Hematopoietic multipotent progenitor cell (in vitro differentiated cells): ENCODE measurements at regions not wholly inside any gene's neighbourhood (a gene's known extent, or its start where the extent isn't known, plus 50 kb on each side); places are given as distances from the start of the nearest gene placed in this dataset.

Source experiments
- DNase-seq, 3 donors: peaks; one replicate each; pipeline ENCODE4 v3.0.0-alpha.2; 2011 to 2015; ENCODE audit warnings: low read depth in 2 of 3, low spot score in 2 of 3

GRCh38 chr4:30429813-30430761 lies 290.1 kb upstream of the PCDH7 start:
- DNase-seq = no peak

GRCh38 chr4:30434656-30435055 lies 285.5 kb upstream of the PCDH7 start:
- no peak for DNase-seq

- DNase-seq = no peak
Measured at GRCh38 chr4:30436394-30436793, 283.8 kb upstream of the PCDH7 start.

GRCh38 chr4:30437316-30437715 lies 282.9 kb upstream of the PCDH7 start:
- DNase-seq = no peak

GRCh38 chr4:30443289-30443688 lies 276.9 kb upstream of the PCDH7 start:
- no peak for DNase-seq

GRCh38 chr4:30450474-30450873 lies 269.7 kb upstream of the PCDH7 start:
- no peak for DNase-seq

GRCh38 chr4:30454504-30454903 lies 265.7 kb upstream of the PCDH7 start:
- DNase-seq = no peak

- DNase-seq = no peak
Measured at GRCh38 chr4:30456716-30457115, 263.5 kb upstream of the PCDH7 start.

GRCh38 chr4:30460818-30461217 lies 259.4 kb upstream of the PCDH7 start:
- no peak for DNase-seq

- no peak for DNase-seq
Measured at GRCh38 chr4:30461218-30461617, 259.0 kb upstream of the PCDH7 start.

GRCh38 chr4:30462445-30463090 lies 257.6 kb upstream of the PCDH7 start:
- no peak for DNase-seq

GRCh38 chr4:30471861-30472260 lies 248.3 kb upstream of the PCDH7 start:
- DNase-seq = no peak

- no peak for DNase-seq
Measured at GRCh38 chr4:30473225-30473624, 246.9 kb upstream of the PCDH7 start.

- DNase-seq = no peak
Measured at GRCh38 chr4:30495251-30495650, 224.9 kb upstream of the PCDH7 start.

- no peak for DNase-seq
Measured at GRCh38 chr4:30495651-30496310, 224.4 kb upstream of the PCDH7 start.

- DNase-seq = no peak
Measured at GRCh38 chr4:30511751-30512150, 208.4 kb upstream of the PCDH7 start.

- no peak for DNase-seq
Measured at GRCh38 chr4:30518211-30518610, 202.0 kb upstream of the PCDH7 start.

GRCh38 chr4:30525662-30526315 lies 194.4 kb upstream of the PCDH7 start:
- DNase-seq = no peak

- no peak for DNase-seq
Measured at GRCh38 chr4:30535255-30535654, 184.9 kb upstream of the PCDH7 start.

GRCh38 chr4:30536231-30536630 lies 183.9 kb upstream of the PCDH7 start:
- no peak for DNase-seq

GRCh38 chr4:30537456-30537855 lies 182.7 kb upstream of the PCDH7 start:
- DNase-seq = no peak
